ENCODE measurements at regions not wholly inside any gene's neighbourhood (a gene's known extent, or its start where the extent isn't known, plus 50 kb on each side); places are given as distances from the start of the nearest gene placed in this dataset.

DNA sequence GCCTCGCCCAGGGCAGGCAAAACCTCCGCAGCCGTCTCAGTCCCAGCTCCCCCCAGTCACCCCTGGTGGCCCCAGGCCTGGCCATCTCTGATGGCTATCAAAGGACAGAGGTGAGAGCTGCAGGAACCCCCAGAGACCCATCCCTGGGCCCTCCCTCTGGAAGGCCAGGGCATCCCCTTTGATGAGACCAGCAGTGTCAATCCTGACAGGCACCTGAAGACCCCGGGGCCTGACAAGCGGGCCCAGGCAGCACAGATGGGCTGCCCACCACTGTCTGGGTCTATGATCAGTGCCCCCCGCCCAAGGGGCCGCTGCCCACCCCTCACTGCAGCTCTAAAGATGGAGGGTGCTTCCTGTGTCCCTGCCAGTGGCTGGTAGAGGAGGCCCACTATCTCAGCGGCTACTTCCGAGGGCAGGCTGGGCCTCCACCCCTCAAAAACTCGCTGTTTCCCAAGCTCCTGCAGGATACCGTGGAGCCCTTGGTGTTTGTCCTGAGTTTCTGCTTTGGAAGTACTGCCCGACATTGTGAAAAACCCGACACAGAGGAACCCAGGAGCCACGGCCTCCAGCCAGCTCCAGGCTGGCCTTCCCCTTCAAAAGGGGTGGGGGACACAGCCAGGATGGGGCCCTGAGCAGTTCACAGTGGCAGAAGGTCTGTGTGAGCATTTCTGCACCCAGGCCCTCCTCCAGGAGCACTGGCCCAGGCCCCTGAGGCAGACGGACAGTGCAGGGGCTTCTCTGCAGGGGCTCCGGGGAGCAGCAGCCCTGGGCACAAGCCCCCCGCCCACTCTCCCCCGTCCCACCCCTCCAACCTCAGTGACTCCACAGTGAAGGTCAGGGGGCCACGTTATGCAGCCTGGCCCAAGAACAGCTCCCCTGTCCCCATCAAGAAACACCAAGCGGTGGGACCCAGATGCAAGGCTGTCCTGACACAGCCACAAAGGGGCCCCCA lies 99.2 kb downstream of the PDGFA start:
- H3K4me1 Mint-ChIP-seq (ENCODE audit: low read depth) = peaks cover 7% of the 10 kb centered on the region
- peak; percentile 61 for DNase-seq (ENCODE audit: low spot score)
- TF ChIP-seq, protein P1, sequence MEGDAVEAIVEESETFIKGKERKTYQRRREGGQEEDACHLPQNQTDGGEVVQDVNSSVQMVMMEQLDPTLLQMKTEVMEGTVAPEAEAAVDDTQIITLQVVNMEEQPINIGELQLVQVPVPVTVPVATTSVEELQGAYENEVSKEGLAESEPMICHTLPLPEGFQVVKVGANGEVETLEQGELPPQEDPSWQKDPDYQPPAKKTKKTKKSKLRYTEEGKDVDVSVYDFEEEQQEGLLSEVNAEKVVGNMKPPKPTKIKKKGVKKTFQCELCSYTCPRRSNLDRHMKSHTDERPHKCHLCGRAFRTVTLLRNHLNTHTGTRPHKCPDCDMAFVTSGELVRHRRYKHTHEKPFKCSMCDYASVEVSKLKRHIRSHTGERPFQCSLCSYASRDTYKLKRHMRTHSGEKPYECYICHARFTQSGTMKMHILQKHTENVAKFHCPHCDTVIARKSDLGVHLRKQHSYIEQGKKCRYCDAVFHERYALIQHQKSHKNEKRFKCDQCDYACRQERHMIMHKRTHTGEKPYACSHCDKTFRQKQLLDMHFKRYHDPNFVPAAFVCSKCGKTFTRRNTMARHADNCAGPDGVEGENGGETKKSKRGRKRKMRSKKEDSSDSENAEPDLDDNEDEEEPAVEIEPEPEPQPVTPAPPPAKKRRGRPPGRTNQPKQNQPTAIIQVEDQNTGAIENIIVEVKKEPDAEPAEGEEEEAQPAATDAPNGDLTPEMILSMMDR (IDR thresholded peaks at IDR 0.05) = no peak
- peaks cover 10% of the 10 kb centered on the region for H3K9me3 Mint-ChIP-seq (ENCODE audit: low read depth)
- no peaks in the 10 kb centered on the region for H3K27me3 Mint-ChIP-seq (ENCODE audit: low read depth)
- H3K36me3 Mint-ChIP-seq (ENCODE audit: low read depth) = peaks cover 2% of the 10 kb centered on the region
- H3K27ac Mint-ChIP-seq (ENCODE audit: unreplicated experiment) = no peak overlapping the region
- no peak overlapping the region for H3K4me3 Mint-ChIP-seq (ENCODE audit: unreplicated experiment)

DNA sequence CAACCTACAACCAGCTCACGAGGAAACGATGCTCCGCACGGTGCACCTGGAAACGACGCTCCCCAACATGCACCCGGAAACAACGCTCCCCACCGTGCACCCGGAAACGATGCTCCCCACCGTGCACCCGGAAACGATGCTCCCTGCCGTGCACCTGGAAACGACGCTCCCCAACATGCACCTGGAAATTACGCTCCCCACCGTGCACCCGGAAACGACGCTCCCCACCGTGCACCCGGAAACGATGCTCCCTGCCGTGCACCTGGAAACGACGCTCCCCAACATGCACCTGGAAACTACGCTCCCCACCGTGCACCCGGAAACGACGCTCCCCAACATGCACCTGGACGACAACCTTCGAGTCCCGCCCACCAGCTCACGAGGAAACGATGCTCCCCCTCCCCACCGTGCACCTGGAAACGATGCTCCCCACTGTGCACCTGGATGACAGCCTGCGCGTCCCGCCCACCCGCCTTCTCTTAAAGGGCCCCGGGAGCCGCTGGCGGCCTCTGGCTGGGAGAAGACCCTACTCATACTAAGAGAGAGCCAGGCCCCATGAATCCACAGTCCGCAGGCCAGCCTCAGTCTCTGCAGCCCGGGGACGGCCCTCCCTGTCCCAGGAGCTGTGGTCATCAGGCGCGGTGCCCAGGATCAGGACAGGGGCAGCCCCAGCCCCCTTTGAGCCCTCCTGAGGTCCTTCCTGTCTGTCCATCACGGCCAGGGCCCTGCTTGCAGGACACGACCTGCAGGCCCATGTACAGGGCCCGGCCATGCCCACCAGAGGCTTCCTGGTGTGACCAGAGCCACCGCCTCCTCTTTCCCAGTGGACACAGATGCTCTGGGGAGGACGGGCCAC lies 98.3 kb downstream of the PDGFA start:
- Mint-ChIP-seq H3K27ac (ENCODE audit: unreplicated experiment) (no peak overlapping the region), H3K36me3 (ENCODE audit: low read depth) (peaks cover 2% of the 10 kb centered on the region), H3K27me3 (ENCODE audit: low read depth) (no peaks in the 10 kb centered on the region), H3K4me1 (ENCODE audit: low read depth) (peaks cover 11% of the 10 kb centered on the region), H3K9me3 (ENCODE audit: low read depth) (peaks cover 10% of the 10 kb centered on the region), H3K4me3 (ENCODE audit: unreplicated experiment) (no peak overlapping the region)
- peak; percentile 86 for DNase-seq (ENCODE audit: low spot score)
- TF ChIP-seq, protein P1 (IDR thresholded peaks at IDR 0.05) = no peak

- Mint-ChIP-seq H3K9me3 (ENCODE audit: low read depth) (peaks cover 9% of the 10 kb centered on the region), H3K4me3 (ENCODE audit: unreplicated experiment) (no peak overlapping the region), H3K27me3 (ENCODE audit: low read depth) (no peaks in the 10 kb centered on the region), H3K4me1 (ENCODE audit: low read depth) (peaks cover 11% of the 10 kb centered on the region), H3K36me3 (ENCODE audit: low read depth) (peaks cover 5% of the 10 kb centered on the region), H3K27ac (ENCODE audit: unreplicated experiment) (no peak overlapping the region)
- TF ChIP-seq, protein P1 (IDR thresholded peaks at IDR 0.05) = no peak
- peak; percentile 87 for DNase-seq (ENCODE audit: low spot score)
Measured at GRCh38 chr7:422191-422885, 97.3 kb downstream of the PDGFA start.

GRCh38 chr7:422886-423225 lies 96.8 kb downstream of the PDGFA start:
- peak; percentile 79 for DNase-seq (ENCODE audit: low spot score)
- H3K4me3 Mint-ChIP-seq (ENCODE audit: unreplicated experiment) = no peak overlapping the region
- H3K36me3 Mint-ChIP-seq (ENCODE audit: low read depth) = peaks cover 5% of the 10 kb centered on the region
- peaks cover 11% of the 10 kb centered on the region for H3K4me1 Mint-ChIP-seq (ENCODE audit: low read depth)
- H3K9me3 Mint-ChIP-seq (ENCODE audit: low read depth) = peaks cover 4% of the 10 kb centered on the region
- no peak overlapping the region for H3K27ac Mint-ChIP-seq (ENCODE audit: unreplicated experiment)
- TF ChIP-seq, protein P1 (IDR thresholded peaks at IDR 0.05) = no peak
- no peaks in the 10 kb centered on the region for H3K27me3 Mint-ChIP-seq (ENCODE audit: low read depth)

Data from chondrocyte (in vitro differentiated cells).